Epidermal melanocyte (primary cell): ENCODE measurements at regions not wholly inside any gene's neighbourhood (a gene's known extent, or its start where the extent isn't known, plus 50 kb on each side); places are given as distances from the start of the nearest gene placed in this dataset.
"Not testable (repeated sequence)": the region's sequence is repeated elsewhere in the genome, so short reads cannot be mapped to it uniquely, and the experiment has no call there.

Source experiments
- DNase-seq: peaks from one replicate; pipeline ENCODE4 v3.0.0; 2011; ENCODE audit warnings: low spot score; ENCODE audit not compliant: insufficient read length

DNA sequence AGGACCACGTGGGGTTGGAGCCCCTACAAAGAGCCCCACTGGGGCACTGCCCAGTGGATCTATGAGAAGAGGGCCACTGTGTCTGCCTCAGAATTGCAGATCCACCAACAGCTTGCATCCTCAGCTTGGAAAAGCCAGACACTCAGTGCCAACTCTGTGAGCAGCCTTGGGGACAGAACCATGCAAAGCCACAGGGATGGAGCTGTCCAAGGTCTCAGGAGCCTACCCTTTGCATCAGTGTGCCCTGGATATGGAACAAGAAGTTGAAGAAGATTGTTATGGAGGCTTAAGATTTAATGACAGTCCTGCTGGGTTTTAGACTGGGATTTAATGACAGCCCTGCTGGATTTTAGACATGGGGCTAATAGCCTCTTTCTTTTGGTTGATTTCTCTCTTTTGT is 1670.9 kb downstream of the PLA2G4A start:
- no peak for DNase-seq

DNA sequence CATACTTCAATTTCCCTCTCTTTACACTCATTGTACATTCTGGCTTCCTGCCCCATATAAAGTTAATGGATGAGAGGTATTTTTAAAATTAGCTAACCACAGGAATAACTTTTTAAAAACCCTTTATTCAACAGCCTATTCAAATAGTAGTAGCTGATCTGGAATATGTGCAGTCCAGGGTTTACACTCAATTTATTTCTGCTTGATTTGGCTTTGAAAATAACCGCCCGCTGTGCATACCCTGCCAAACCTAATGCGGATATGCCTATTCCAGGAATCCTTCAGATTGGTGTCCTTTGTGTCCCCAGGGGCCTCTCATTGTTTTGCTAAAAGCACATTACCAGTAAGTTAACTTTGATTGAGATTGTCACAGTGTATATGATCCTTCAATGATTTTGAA is 1686.2 kb downstream of the PLA2G4A start:
- no peak for DNase-seq

DNA sequence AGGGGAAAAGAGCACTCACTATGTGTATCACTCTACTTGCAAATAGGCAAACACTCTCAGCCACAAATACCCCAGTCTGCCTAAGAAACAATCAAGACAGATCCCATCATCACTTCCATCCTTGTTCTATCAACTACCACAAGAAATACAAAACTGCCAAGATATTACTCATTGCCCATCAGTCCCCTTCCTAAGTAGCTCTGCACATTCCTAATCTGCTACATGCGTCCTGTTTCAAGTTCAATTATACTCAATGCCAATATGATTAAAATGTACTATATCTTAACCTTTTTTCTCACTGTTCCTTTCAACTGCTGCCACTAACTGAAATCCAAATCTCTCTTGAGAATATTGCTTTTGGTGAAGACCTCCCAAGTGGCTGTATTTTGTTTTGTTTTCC is 1688.4 kb downstream of the PLA2G4A start:
- DNase-seq = no peak

DNA sequence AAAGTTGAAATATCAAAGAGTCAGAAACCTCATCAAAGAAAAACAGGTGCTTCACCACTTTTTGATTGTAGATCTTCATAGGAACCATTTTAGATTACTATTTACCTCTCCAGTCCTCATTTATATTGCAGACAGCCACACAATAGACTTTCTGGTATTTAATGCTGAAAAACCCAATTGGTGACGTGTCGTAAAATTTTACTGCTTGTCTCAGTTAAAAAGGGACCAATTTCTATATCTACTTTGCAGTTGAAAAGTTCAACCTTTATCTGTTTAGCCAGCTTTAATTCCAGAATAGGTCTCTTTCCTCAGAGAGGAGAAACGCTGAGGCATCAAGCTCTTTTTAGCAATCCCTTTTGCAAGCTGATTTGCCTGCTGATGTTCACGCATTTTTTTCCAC is 1722.4 kb downstream of the PLA2G4A start:
- DNase-seq = no peak

DNA sequence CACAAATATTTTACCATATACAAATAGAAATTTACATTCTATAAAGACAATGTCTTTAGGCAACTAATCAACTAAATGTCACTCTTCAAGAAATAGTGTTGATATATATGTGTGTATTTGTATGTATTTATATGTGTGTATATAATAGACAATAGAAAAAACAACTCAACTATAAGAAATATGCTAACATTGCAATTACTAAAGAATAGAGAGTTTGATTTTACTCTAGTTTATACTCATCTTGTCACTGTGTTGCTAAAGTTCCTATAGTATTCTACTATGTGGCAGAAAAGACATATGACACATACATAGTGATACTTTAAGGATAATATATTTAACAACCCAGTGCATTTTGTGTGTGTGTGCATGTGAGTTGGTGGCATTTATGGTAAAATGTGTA is 1728.3 kb downstream of the PLA2G4A start:
- no peak for DNase-seq

DNA sequence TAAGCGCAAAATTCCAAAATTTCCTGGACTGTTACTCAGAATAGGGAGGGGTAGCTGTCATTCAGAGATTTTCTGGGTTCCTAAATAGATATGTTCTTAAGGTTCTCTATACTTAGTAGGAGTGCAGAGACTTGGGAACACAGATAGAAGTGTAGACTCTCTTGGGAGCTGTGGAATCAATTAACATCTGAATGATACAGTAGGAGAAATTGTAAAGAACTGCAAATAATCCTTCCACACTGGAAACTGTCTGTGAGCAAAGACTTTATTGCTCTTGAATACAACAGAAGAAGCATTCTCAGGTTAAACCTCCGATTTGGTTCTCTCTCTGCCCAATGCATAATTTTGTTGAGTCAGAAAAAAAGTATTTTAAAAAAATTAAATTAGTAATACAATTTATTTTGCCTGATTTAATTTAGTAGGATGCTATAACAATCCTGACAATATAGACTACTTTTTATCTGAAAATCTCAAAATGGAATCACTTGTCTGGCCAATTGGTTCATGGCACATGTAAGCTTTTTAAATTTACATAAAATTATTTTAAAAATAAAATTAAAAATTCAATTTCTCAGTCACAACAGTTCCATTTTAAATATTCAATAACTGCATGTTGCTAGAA is 1754.3 kb downstream of the PLA2G4A start:
- no peak for DNase-seq

DNA sequence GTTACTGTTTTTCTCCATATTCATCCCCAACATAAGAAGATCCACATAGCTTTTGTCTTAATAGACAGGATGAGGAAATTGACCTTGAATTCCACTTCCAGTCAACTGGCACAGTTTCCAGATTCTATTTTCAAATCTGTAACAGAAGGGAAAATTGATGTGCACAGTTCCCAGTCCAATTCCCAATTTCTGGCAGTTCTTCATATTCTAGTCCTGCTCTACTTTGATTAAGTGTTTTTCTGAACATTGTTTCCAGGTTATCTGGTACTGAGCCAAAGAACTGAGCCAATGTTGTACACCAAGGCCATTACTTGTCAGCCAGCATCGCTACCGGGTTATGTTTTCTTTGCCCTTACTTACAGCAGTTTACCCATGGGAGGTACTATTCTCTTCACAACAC is 1755.4 kb downstream of the PLA2G4A start:
- DNase-seq = no peak

DNA sequence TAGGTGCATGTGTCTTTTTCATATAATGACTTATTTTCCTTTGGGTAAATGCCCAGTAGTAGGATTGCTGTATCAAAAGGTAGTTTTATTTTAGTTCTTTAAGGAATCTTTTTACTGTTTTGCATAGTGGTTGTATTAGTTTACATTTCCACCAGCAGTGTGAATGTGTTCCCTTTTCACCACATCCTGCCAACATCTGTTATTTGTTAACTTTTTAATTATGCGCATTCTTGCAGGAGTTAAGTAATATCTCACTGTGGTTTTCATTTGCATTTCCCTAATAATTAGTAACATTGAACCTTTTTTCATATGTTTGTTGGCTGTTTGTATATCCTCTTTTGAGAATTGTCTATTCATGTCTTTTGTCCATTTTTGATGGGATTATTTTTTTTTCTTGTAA is 1761.9 kb downstream of the PLA2G4A start:
- no peak for DNase-seq

DNA sequence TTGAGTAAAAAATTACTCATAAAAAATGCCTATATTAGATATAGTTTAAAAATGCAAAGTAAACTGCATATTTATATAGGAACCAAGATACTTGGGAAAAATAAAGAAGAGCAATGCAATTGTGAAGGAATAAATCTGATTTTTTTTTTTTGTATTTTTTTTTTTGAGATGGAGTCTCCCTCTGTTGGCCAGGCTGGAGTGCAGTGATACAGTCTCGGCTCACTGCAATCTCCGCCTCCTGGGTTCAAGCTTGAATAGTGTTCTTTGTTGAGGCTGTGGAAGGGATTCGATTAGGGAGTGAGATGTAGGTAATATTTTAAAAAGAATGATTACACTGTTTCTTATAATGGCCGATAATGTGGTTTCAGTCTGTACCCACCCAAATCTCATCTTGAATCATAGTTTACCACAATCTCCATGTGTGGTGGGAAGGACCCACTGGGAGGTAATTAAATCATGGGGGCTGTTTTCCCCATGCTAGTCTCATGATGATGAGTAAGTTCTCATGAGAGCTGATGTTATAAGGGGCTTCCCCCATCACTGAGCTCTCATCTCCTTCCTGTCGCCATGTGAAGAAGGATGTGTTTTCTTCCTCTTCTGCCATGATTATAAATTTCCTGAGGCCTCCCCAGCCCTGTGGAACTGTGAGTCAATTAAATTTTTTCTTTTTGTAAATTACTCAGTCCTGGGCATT is 1765.9 kb downstream of the PLA2G4A start:
- no peak for DNase-seq

DNA sequence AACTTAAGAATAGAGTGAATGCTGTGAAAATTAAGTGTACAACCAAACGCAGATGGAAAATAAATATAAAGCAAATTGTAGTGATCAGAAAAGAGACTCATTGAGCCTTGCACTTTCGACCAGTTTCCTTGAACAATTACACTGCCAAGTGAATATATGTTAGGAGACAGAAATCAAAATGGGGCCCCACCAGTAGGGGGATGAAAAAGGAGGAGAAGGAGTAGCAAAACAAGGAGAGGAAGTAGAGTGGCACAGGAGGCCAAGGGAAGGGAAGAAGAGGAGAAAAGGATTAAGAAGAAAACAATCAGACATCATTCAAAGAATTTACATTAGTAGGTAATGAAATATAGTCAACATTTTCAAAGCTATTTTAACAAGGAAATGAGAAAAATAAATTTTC is 1770.6 kb downstream of the PLA2G4A start:
- DNase-seq = no peak

DNA sequence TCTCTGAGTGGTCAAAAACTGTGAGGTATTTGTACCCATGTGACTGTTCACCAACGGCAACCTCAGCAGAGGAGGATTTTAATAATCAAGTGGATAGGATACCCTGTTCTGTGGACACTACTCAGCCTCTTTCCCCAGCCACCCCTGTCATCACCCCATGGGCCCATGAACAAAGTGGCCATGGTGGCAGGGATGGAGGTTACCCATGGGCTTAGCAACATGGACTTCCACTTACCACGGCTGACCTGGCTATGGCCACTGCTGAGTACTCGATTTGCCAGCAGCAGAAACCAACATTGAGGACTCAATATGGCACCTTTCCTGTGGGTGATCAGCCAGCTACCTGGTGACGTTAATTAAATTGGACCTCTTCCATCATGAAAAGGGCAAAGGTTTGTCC is 1782.7 kb downstream of the PLA2G4A start:
- DNase-seq = no peak

DNA sequence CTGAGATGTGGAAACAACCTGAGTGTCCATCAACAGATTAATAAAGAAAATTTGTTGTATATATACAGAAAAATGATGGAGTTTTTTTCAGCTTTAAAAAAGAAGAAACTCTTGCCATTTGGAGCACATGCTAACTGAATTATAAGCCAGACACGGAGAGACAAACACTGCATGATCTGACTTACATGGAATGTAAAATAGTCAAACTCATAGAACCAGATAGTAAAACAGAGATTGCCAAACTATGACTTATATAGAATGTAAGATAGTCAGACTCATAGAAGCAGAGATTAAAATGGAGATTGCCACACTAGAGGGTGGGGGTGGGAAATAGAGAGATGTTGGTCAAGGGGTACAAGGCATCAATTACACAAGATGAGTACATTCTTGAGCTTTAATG is 1786.6 kb downstream of the PLA2G4A start:
- DNase-seq = no peak

DNA sequence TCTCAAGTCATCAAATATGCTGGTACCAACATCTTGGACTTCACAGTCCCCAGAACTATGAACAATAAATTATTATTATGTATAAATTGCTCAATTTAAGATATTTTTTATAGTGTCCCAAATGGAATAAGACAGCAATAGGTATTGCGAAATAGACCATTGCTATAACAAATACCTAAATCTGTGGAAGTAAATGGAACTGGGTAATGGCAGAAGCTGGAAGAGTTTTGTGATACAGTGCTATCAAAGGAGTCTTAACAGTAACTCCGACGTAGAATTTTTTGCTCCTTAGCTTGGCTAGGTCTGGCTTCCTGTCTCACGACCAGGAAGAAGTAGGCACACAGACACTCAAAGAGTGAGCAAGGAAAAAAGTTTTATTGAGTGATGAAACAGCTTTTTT is 1791.5 kb downstream of the PLA2G4A start:
- no peak for DNase-seq

DNA sequence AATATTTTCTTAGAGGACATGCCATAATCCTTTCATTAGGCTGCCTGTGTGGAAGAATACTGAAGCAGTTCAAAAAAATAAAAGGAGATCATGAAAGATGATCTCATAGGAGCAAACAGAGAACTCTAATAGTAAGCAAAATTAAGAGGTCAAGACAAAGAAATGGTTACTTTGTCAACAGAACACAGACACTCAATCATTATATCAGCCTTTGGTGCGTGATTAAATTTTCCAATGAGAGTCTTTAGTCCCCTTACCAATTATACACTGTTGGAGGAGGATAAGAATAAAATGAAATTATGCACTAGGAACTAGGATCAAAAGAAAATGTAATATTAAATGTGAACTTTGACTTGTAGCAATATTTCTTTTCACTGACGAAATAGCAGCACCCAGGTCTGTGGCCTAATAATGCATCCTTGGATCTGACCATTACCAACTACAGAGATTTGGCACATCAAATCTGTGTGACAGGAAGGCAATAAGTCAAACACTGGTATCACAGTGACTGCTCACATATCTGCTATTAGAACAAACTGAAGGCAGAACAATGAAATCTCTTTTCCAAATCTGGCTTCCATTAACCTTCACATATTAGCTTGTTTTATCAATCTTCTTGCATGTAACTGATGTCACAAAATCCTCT is 1812.9 kb downstream of the PLA2G4A start:
- no peak for DNase-seq

DNA sequence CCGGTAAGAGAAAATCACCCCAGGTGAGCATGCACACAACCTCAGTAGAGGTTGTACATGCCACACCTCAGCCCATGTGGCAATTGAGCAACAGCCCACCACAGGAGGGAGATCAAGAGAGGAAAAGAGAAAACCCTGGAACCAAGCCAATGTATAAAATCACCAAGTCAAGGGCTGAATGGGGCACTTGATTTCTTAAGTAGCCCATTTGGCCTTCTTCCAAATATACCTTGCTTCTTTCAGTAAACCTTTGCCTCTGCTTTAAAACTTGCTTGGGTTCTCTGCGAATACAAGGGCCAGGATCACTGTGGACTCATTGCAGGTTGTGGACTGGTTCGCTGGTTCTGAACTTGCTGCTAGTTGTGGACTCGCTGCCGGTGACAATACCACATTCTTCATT is 1814.0 kb downstream of the PLA2G4A start:
- no peak for DNase-seq

DNA sequence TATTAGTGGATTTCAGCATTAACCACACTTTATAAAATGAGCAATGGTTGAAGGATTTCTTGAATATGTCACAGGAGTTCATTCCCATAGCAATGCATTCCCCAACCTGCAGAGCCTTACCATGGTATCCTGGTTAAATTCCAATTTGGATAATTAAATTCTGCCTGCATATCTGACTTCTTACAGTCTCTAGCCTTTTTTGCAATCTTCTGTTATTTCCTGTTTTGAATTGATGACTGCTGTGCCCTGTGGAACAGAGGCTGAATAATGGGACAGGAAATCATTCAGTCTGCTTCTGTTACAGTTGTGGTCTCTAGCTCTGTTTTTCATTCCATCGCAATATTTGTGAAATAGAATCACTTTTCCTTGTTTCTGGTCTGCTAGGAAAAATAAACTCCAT is 1823.9 kb downstream of the PLA2G4A start:
- DNase-seq = no peak

DNA sequence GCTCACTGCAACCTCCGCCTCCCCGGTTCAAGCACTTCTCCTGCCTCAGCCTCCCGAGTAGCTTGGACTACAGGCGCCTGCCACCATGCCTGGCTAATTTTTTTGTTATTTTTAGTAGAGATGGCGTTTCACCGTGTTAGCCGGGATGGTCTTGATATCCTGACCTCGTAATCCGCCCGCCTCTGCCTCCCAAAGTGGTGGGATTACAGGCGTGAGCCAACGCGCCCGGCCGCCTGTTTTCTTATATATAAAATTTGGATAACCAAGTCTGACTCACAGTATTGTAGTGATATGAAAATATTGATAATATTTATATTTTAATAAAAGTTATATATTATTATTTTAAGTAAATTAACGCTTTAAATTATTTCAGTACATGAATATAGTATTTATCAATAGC is 1821.7 kb downstream of the BRINP3 start:
- DNase-seq = not testable (repeated sequence)

DNA sequence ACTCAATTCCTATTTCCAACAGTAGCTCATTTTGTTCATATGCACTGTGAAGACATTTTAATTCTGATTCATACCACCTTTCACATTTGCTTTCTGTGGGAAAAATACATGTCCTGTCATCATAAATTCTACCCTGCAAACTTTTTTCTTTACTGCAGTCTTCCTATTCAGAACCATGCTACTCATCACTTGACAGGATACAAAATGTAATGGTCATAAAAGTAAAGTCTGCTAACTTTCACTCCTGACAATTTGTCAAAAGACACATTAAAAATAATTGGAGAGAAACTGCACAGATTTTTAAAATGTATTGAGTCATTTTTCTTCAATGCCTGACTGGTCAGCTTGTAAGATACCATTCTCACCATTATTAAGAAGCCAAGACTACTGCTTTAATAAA is 1817.1 kb downstream of the BRINP3 start:
- no peak for DNase-seq

DNA sequence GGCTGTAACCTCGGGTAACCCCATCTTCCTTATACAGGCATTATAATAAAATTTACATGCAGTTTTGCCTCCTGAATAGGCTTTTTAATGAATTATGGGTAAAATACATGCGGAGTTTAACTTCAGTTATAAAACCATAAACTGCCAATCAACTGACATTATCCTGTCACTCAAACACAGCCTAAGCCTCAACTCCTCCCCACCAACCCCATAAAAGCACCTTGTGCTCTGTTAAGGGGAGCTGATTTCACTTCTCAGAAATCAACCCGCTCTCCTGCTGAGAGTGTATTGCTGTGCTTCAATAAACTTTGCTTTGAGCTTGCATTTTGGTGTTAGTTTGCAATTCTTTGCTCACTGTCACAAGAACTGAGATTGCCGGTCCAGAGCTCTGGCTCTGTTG is 1812.2 kb downstream of the BRINP3 start:
- DNase-seq = no peak

DNA sequence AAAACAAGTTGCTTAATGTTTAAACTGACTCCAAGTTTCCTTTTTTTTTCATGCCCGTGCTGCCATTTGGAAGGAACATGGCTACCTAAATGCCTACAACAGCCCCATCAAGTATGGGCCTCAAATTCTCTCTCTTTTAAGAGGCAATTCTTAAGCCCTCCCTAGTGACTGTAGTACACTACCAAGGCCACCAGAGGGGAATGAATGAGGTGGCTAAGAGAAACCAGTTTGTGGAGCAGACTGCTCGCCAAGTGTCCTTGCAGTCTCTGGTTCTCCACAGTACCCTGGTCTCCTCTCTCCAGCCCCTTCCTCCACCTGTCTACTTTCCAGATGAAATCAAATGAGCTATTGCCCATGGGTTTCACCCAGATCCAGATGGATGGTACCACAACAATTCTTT is 1809.6 kb downstream of the BRINP3 start:
- DNase-seq = no peak

DNA sequence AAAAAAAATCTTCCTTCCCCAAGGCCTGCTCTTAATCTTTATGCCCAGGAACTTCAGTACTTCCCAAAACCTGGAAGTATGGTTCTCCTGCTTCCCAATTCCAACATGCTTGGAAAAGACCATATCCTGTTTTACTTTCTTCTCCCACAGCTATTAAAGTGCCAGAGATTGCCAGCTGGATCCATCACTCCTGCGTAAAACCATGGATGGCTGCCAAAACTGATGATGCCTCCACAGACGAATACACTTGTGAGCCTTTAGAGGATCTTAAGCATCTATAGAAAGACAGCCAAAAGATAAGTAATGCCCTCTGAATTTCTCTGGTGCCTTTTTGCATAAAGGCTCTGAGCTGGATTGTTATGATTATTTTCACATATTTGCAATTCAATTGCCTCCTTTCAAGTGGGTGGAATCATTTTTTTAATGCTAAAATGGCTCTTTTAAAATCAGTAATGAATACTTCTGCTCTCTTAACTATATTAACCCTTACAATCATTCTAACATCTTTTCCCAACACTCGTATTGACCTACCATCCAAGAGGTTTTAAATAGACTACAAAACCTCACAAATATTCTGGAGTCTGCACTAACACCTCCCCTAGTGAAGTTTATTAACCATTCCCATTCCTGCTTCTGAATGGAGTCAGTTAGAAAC is 1807.8 kb downstream of the BRINP3 start:
- no peak for DNase-seq

DNA sequence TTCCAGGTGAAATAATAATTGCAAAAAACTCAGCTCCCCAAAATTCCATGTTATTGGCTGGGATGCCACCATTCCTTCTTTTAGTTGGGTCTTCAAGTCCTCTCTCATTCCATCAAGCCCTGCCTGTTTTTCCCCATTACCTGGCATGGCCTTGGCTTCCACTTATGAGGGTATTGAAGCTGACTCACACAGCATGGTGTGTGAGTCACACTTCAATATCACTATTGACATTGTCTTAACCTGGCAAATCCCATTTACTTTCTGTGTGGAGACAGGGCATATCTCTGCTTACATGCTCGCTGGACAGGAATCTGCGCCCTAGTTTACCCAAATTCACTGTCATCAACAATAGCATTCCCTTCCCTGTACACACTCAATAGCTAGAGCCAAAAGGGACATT is 1806.8 kb downstream of the BRINP3 start:
- no peak for DNase-seq

DNA sequence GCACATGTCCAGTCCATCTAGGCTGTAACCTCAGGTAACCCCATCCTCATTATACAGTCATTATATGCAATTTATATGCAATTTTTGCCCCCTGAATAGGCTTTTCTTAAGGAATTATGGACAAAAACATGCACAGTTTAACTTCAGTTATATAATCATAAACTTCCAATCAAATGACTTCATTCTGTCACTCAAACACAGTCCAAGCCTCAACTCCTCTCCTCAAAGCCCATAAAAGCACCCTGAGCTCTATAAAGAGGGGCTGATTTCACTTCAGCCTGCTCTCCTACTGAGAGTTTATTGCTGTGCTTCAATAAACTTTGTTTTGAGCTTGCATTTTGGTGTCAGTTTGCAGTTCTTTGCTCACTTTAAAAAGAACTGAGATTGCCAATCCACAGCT is 1805.5 kb downstream of the BRINP3 start:
- no peak for DNase-seq
